GM18507 (cell line): ENCODE measurements at regions not wholly inside any gene's neighbourhood (a gene's known extent, or its start where the extent isn't known, plus 50 kb on each side); places are given as distances from the start of the nearest gene placed in this dataset.

Experiments used
- DNase-seq: peaks from one replicate; pipeline ENCODE4 v3.0.0; 2011; ENCODE audit warnings: low read depth; ENCODE audit not compliant: insufficient read length; ENCODE audit errors: extremely low spot score
- FAIRE-seq: peaks from 2 replicates; lab custom pipeline; 2011; peaks lifted over from hg19 to GRCh38; lab: Jason Lieb, UNC

DNA sequence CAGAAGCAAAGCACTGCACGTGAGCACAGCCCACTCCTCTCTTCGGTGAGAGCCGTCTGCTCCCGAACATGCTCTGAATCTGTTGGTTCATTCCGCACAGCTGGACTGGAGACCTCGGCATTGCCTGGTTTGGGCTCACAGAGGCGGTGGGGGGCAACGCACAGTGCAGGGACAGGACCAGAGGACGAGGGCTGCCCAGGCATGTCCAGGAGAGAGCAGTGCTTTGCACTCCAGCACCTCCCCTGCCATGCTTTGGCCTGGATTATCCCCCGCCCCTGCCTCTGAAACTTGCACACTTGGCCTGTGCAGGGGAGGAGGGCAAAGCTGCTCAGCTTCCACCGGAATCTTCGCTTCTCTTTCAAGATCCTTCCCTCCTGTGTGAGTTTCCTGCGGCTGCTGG lies 536.5 kb downstream of the BRD1 start:
- no peak for DNase-seq
- FAIRE-seq = no peak

DNA sequence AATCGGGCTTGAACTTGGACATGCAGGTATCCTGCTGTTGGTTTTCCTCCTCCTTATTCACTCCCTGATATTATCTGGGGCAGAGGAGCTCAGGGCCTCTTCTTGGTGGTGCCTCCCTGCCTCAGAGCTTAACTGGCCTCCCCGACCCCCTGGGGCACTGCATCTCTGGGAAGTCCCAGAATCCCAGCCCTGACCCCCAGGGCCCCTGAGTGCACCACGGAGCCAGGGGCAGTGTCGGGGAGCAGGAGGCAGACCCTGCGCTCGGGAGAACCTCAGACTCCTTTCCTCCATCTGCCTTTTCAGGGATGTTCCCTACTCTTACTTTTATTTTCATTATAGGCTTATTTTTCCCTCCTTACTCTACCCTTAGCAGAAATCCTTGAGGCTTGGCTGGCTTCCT lies 537.0 kb downstream of the BRD1 start:
- DNase-seq (no peak), FAIRE-seq (no peak)

DNA sequence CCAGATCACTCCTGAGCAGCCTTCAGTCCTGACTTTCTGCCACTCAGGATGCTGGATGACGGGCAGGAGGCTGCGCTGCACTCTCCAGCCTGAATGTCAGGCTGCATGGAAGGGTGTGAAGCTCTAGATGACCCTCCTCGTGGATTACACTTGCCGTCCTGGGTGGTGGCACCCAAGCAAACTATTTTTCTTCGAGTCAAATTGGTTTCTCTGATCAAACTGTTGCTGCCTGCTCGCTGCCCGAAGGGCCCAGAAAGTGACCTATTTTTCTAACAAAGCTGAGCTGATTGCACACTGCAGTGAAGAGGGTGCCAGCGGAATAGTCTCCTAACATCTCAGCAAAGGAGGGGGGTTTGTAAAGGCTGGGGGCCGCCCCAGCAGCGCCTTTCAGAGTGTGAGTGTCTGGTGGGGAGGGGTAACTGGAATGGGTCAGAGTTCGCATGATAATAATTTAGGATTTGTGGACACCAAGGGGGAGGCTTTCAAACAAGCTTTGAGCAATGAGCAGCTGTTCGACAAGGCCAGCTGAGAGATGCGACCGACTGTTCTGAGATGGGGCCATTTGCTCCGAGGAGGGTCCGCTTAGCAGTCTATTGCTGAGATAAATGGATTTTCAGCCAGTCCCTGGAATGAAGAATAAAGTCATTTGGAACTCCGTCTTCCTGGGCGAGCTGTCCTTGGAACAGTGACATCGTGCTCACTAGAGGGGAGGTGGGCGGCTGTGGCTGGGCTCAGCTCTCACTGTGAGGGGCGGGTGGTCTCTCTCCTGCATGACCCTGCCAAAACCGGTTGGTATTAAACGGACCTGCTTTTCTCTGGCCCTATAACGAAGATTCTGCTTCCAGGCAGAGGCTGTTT lies 537.6 kb downstream of the BRD1 start:
- no peak for DNase-seq
- no peak for FAIRE-seq

DNA sequence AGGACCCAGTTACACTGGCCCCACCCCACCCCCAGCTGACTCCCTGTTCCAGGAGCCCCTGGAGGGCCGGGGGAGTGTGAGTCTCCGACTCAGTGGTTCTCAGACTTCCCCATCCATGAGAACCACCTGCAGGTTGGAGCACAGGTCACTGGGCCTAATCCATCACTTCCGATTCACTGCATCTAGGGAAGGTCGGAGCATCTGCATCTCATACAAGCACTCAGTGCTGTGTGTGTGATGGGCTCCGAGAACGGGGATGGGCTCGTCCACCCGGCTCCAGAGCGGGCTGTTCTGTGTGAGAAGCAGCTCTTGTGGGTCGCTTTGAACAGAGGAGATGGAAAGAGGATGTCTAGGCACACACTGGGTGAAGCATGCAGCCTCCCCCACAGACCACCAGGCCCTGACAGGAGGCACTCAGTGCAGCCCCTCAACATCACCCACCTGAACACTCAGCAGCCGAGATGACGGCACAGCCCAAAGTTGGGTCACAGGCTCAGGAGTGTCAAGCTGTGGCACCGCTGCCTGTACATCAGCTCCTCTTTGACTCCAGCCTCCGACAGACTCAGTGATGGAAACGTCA lies 541.4 kb downstream of the BRD1 start:
- FAIRE-seq (no peak), DNase-seq (no peak)

DNA sequence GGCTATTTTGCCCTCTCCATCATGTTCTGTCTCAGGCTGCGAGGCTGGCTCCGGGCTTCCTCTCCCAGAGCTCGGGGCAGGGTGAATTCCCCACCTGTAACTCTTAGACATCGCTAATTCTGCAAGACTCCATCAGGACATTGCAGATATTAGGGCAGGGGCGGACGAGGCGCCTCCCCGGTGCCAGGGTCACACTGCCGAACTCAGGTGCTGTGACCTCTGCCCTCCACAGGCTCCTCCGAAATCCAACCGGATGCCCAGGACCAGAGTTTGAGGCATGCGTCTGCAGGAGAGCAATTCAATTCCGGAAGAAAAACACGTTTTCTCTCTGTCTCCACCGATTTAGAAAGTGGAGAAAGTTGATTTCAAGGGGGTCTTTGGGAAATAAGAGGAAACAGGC lies 542.7 kb downstream of the BRD1 start:
- no peak for DNase-seq
- FAIRE-seq = no peak

DNA sequence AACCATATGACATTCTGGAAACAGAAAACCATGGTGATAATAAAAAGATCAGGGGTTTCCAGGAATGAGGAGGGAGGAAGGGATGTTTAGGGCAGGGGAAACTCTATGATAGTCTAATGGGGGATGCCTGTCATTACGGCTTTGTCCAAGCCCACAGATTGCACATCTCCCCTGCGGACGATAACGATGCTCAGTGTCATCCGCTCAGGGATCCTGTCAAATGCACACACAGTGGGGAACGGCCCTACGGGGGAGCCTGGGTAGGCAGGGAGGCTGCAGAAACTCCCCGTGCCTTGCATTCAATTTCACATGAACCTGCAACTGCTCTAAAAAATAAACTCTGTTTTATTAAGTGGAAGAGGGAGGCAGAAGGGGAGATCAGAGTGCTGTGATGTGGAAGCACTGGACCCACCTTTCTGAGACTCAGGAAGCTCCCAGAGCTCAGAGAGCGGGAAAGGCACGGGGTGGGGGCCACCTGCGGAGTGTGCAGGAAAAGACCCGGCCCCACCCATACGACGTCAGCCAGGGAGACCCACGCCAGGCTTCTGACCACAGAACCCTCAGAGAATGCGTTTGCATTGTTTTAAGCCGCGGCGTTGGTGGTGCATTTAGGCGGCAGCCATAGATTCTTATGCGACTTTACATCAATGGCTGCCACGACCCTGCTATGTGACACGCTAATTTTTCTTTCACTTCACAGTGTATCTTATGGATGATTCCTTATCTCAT lies 543.5 kb downstream of the BRD1 start:
- no peak for DNase-seq

DNA sequence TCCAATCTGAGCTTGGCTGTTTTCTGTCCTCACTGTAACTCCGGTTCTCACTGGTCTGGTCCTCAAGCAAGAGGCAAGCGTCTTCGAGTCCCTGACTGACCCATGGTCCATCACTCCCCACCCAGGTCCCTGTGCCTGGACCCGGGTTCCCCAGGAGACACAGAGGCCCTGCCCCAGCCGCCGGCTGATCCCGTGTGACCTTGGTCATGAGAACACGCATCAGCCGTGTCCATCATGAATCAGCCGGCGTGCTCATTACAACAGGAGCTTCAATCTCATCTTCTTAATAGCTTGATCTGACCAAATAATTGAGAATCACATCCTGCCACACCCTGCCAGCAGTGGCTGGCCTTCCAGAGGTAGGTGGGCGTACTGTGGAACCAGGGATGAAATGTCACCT lies 545.1 kb downstream of the BRD1 start:
- DNase-seq = no peak
- no peak for FAIRE-seq

More for the DNA sequence above, 543.5 kb downstream of the BRD1 start:
- FAIRE-seq = no peak

DNA sequence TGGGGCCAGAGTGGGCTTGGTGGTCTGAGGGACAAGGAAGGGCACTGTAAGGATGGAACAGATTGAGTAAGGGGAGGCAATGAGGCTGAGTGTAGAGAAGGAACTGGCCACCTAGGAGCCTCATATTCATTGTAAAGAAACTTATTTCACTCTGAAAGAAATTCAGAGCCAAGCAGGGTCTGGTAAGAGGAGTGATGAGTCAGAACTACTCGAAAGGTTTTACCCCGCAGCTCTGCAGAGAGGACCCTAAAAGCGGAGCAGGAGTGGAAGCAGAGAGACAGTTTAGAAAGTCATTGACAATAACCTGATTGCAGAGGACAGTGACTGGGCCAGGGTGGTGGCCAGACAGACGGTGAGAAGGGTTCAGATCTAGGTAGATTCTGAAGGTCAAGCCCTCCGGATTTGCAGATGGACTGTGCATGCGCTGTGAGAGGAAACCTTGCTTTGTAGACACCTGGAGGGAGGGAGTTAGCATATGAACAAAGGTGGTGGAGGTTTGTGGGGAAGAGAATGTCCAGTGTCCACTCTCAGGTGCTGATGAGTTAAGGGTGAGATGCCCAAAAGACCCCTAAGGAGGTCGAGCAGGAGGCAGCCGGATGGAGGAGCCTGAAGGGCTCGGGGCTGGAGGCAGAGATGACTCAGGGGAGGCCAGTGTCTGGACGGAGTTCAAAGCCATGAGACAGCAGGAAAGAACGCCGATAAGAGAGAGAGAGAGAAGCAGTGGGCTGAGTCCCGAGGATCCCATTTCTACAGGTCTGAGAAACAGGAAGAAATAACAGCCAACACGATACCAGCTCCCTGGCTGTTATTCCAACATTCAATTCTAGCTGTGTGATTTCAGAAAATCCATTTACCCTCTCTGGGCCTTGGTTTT lies 546.0 kb downstream of the BRD1 start:
- no peak for DNase-seq
- no peak for FAIRE-seq

DNA sequence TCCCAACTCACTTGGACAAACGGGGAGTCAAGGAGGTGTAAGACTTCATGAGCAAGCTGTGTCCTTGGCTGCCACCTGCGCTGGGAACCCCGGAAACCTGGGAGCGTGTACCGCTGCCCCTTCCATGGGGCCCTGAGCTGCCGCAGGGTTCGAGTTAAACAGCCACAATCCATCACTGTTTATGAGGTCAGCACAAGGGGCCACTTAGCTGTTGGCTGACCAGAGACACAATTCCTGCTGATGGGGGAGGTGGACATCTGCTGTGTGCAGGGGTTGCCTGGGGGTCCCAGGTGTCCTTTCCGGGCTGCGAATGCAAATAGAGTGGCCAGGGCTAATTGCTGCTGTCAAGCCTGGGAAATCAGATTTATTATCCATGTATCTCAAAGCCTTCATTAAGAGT lies 549.3 kb downstream of the BRD1 start:
- no peak for FAIRE-seq
- DNase-seq = no peak

DNA sequence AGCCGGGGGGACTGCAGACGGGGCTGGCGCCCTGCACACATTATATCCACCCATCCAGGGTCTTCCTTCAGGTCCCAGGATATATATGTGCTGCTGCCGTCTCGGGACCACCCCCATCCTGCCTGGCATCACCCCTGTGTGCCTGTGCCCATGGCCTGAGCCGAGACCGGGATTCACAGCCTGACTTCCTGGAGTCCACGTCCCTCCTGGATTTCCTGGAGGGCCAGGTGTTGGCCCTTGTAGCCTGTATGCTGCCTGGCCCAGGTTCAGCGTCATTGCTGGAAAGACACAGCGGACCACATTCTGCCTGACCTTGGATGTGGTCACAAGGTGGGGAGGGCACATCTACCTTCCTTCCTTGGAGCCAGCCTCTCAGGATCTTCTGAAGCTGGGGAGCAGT lies 551.1 kb downstream of the BRD1 start:
- FAIRE-seq (no peak), DNase-seq (no peak)

DNA sequence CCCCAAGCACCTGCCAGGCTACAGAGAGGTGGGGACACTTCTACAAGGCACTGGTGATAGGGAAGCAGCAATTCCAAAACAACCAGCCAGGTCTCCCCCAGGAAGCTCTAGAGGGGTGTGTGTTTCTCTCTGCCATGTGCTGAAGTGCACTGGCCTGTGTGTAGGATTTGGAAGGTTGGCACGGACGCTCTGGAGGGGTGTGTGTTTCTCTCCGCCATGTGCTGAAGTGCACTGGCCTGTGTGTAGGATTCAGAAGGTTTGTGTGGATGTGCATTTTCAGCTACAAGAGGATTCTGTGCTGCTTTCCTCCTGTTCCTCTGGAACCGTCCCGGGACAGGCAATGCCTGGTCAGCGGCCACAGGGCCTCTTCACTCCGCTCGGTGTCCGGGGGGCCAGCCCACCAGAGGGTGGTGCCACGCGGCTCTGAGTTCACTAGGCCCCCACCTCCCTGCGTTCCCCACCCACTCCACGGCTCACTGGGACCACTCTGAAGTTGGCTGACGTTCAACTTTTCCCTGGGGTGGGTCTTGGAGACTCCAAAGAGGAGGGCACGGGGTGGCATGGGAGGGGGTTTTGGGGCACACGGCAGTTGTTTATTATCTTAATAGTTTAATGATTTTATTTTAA lies 552.8 kb downstream of the BRD1 start:
- no peak for DNase-seq
- FAIRE-seq = no peak

DNA sequence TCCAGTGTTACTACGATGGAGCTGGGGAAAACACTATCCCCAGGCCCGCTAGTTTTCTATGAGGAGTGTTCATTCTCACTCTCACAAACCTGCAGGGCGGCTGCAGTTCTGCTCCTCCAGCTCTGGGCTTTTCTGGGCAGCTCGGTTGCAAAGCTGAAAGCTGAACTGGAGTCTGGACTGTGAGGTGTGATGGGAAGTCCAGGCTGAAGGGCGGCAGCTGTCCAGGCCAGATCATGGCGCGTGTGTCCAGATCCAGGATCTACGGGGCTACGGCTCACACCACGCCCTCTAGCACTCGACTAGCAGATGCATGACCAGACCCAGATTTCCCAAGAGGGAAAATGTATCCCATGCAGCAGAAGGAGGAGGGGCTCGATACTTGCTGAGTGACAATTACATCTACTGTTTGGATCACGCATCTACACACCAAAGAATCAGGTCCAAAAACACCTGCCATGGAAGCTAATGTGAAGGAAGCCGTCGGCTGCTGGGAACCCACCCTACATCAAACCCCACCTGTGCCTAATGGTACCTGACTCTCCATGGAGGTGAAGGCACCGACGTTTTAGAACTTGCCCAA lies 555.0 kb downstream of the BRD1 start:
- FAIRE-seq = no peak
- no peak for DNase-seq

DNA sequence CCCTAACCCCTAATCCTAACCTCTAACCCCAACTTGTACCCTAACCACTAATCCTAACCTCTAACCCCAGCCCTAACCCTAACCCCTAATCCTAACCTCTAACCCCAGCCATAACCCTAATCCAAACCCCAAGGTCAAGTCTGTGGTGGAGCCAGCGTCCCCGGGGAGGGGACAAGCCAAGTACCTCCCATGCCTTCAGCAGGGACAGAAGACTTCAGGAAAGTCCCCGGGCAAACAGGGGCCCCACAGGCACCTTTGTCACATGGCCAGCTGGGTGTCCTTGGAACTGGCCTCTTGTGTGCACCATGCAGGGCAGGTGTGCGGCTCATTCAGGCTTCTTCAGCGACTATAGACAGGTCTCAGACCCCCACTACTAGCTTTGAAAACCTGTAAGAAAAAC lies 555.8 kb downstream of the BRD1 start:
- FAIRE-seq = no peak
- no peak for DNase-seq

DNA sequence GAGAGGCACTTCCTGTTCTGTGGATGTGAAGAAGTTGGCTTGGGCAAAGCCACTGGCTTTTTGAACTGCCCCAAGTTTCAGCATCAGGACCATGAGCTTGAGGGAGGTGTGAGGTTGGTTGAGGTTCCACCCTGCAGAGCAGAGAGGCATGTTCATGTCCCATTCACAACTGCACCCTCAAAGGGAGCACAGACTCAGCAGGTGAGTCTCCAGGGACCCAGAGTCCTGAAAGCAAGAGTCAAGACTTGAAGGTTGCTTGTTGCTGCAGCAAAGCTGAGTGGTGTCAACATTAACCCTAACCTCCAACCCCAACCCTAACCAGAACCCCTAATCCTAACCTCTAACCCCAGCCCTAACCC lies 556.3 kb downstream of the BRD1 start:
- DNase-seq (no peak), FAIRE-seq (no peak)

DNA sequence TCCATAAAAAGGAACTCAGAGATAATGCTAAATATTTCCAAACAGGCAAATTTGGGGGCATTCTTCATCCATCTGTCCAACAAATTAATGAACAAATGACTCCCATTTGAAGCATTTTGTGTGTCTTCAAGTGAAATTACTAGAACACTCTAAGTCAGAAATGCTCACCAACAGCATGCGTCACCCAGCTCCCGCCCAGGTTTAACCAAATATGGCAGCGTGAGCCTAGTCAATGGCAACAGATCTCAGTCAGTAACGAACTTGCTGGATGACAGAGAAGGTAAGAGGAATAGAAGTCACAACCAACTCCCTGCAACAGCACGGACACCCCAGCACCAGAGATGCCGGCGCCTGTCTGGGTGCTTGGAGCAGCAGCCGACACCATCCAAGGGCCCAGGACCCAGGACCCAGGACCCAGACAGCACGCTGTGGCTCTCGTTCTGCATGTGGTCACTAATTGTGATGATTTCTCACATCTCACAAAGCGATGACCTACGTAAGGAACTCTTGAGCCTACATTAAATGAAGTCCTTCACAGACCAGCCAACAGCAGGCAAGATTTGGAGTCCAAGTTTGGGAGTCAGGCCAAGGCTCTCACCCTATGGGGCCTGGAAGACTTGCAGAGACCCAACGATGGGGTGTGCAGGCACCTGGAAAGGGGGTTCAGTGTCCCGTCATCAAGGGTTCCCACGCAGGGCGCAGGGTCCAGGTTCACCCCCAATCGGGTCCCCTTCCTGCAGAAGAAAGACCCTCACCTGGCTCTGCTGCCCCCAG lies 556.9 kb downstream of the BRD1 start:
- FAIRE-seq = no peak
- DNase-seq = no peak

DNA sequence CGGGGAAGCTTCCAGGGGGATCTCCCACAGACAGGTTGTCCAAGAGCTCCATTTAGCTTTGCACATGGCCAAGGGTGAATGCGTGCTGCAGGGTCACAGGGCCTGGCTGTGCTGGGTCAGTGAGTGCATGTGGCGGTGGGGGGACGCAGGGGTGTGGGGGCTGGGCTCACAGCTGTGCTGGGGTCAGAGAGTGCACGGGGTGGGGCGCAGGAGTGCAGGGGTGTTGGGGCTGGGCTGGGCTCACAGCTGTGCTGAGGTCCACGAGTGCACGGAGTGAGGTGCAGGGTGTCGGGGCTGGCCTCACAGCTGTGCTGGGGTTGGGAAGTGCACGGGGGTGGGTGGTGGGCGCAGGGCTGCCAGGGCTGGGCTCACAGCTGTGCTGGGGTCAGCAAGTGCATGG lies 557.7 kb downstream of the BRD1 start:
- FAIRE-seq (no peak), DNase-seq (no peak)

DNA sequence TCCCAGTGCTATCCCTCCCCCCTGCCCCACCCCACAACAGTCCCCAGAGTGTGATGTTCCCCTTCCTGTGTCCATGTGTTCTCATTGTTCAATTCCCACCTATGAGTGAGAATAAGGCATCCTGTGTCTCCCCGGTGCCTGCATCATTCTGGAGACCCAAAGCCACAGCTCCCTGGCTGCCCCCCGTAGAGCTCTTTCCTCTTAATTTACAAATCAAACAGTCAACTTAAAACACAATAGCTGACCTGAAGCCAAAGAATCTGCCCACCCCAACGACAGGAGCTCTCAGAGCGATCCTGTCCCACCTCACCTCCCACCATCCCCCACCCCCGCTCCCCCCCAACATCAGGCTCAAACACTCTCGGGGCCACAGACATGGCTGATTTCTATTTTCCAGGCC lies 558.3 kb downstream of the BRD1 start:
- DNase-seq = no peak
- FAIRE-seq = no peak

DNA sequence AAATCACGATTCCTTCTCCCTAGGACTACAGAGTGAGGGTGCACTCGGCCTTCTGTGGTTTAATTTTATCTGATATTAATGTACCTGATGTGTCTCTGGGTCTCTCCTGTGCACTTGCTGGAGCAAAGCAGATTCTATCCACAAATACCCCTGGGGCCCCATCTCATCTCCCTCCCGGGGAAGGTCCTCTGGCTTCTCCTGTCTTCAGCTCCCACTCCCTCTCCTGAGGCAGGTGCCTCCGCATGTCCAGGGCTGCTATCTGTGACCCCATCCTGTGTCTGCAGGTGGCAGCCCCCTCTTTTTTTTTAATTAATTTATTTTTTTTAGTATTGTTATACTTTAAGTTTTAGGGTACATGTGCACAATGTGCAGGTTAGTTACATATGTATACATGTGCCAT lies 558.7 kb downstream of the BRD1 start:
- FAIRE-seq (no peak), DNase-seq (no peak)
